HFF-Myc (cell line): ENCODE measurements at regions not wholly inside any gene's neighbourhood (a gene's known extent, or its start where the extent isn't known, plus 50 kb on each side); places are given as distances from the start of the nearest gene placed in this dataset.

Experiments
- DNase-seq: peaks from one replicate; pipeline ENCODE4 v3.0.0-alpha.2; 2011; ENCODE audit warnings: low read depth; ENCODE audit errors: extremely low read depth
- H3K4me3 ChIP-seq: replicated peaks from 2 replicates; pipeline ENCODE4 v1.5.1; 2011; ENCODE audit warnings: low read depth, mild to moderate bottlenecking, control low read depth, low read length
- CTCF ChIP-seq: IDR thresholded peaks from 2 replicates; pipeline ENCODE4 v1.5.1; 2012; ENCODE audit warnings: mild to moderate bottlenecking, low read depth, low read length, control low read depth; ENCODE audit errors: missing control alignments

GRCh38 chr9:22244139-22245011 lies 202.2 kb upstream of the DMRTA1 start:
- peak; percentile 60 for TF ChIP-seq CTCF
- H3K4me3 ChIP-seq = no peak overlapping the region
- DNase-seq = peak; percentile 33

- no peak overlapping the region for H3K4me3 ChIP-seq
- TF ChIP-seq CTCF = no peak
- no peak for DNase-seq
These were observed 191.3 kb upstream of the DMRTA1 start for GRCh38 chr9:22255337-22255736.

- H3K4me3 ChIP-seq = no peak overlapping the region
- TF ChIP-seq CTCF = no peak
- DNase-seq = no peak
These were observed 190.2 kb upstream of the DMRTA1 start for GRCh38 chr9:22256381-22256780.

GRCh38 chr9:22257026-22257816 lies 189.4 kb upstream of the DMRTA1 start:
- TF ChIP-seq CTCF = no peak
- no peak for DNase-seq
- H3K4me3 ChIP-seq = no peak overlapping the region

GRCh38 chr9:22265038-22265437 lies 181.6 kb upstream of the DMRTA1 start:
- TF ChIP-seq CTCF = no peak
- no peak for DNase-seq
- no peak overlapping the region for H3K4me3 ChIP-seq

GRCh38 chr9:22265534-22265933 lies 181.1 kb upstream of the DMRTA1 start:
- no peak for DNase-seq
- H3K4me3 ChIP-seq = no peak overlapping the region
- TF ChIP-seq CTCF = no peak
